Body of pancreas (tissue), 4 donors: ENCODE measurements at regions not wholly inside any gene's neighbourhood (a gene's known extent, or its start where the extent isn't known, plus 50 kb on each side); places are given as distances from the start of the nearest gene placed in this dataset.

Experiments used
- CTCF ChIP-seq, 7 experiments: fragments of 450-650 bp in 4 of 7; fragments of 200-600 bp in 3 of 7; sonication (generic) in 3 of 7; IDR thresholded peaks; one replicate each; pipeline ENCODE4 v1.5.1; 2016 to 2019; ENCODE audit warnings: antibody characterized with exemption in 7 of 7
- POLR2A ChIP-seq, 3 donors: fragments of 450-650 bp; IDR thresholded peaks; one replicate each; pipeline ENCODE4 v1.6.1; 2016; ENCODE audit warnings: antibody characterized with exemption in 3 of 3, mild to moderate bottlenecking in 2 of 3

- TF ChIP-seq CTCF (IDR thresholded peaks at IDR 0.05), result no peak
- TF ChIP-seq POLR2A (IDR thresholded peaks at IDR 0.05), result no peak
Measured at GRCh38 chr11:79594834-79595233, 154.0 kb upstream of the TENM4 start.
